ENCODE measurements at regions not wholly inside any gene's neighbourhood (a gene's known extent, or its start where the extent isn't known, plus 50 kb on each side); places are given as distances from the start of the nearest gene placed in this dataset.

DNA sequence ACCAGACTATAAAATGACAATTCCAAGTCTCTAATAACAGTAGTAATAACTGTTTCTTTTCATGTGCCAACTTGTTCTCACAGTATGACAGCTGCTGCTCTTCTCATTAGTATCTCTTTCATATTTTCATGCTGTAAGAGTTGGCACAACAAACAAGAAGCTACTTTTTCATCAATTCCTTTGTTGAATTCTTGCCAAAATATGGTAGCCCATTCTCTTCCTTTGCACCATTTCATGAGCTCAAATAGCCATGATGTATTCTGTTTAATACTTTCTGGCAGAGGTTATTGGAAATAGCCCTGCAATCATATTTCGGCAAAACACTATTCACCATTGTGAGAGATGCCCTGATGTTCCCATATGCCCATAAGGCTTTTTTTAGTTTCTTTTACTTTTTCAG, 1100.7 kb downstream of the TRHDE start:
- peaks cover 7% of the 10 kb centered on the region; the same call in 1 of the 3 replicates for H3K36me3 Mint-ChIP-seq (ENCODE audit: low read depth)
- ATAC-seq = no peak

DNA sequence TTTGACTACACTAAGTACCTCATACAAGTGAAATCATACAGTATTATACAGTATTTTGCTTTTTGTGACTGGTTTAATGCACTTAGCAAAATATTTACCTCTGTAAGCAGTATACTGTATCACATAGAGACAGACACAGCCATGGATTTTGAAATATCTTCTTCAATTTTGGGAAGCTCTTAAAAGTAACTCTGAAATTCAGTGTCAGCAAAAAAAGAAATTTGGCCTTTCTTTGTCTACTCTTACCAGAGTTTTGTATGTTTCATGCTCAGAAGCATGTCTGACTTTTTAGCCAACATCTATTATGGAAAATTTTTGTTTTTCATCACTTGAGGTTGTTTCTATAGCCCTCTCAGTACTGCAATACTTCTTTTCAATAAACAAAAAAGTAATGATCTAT, 1102.2 kb downstream of the TRHDE start:
- Histone ChIP-seq H3K79me2 (replicated peaks; ENCODE audit: insufficient read depth) (no peaks in the 10 kb centered on the region), H3F3A (replicated peaks; ENCODE audit: low read depth) (no peaks in the 10 kb centered on the region), H3K4me1 (ENCODE audit: insufficient read depth) (no peaks in the 10 kb centered on the region), H3K4me2 (no peak overlapping the region), H3K27me3 (ENCODE audit: insufficient read depth) (no peaks in the 10 kb centered on the region), H2AFZ (no peak overlapping the region), H3K4me3 (no peak overlapping the region), H3K36me3 (ENCODE audit: insufficient read depth) (no peaks in the 10 kb centered on the region), H4K20me1 (replicated peaks; ENCODE audit: insufficient read depth) (no peaks in the 10 kb centered on the region), H3K9me2 (ENCODE audit: insufficient read depth) (no peaks in the 10 kb centered on the region; the same call in 1 of the 2 replicates), H3K27ac (ENCODE audit: low read depth) (no peak overlapping the region)
- H3K9me3 Mint-ChIP-seq = peaks cover 5% of the 10 kb centered on the region; the same call in 2 of the 3 replicates
- DNase-seq (ENCODE audit: low spot score) (no peak), ATAC-seq (no peak)
- H3K36me3 Mint-ChIP-seq (ENCODE audit: low read depth) = peaks cover 7% of the 10 kb centered on the region; the same call in 1 of the 3 replicates
- TF ChIP-seq, protein P1, sequence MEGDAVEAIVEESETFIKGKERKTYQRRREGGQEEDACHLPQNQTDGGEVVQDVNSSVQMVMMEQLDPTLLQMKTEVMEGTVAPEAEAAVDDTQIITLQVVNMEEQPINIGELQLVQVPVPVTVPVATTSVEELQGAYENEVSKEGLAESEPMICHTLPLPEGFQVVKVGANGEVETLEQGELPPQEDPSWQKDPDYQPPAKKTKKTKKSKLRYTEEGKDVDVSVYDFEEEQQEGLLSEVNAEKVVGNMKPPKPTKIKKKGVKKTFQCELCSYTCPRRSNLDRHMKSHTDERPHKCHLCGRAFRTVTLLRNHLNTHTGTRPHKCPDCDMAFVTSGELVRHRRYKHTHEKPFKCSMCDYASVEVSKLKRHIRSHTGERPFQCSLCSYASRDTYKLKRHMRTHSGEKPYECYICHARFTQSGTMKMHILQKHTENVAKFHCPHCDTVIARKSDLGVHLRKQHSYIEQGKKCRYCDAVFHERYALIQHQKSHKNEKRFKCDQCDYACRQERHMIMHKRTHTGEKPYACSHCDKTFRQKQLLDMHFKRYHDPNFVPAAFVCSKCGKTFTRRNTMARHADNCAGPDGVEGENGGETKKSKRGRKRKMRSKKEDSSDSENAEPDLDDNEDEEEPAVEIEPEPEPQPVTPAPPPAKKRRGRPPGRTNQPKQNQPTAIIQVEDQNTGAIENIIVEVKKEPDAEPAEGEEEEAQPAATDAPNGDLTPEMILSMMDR (conservative IDR thresholded peaks at IDR 0.05; ENCODE audit: low read depth in 2 of 2) = no peak
- TF ChIP-seq ZNF331 (CRISPR knock-in tag; IDR thresholded peaks at IDR 0.05; ENCODE audit: low read depth) (no peak), ZNF114 (CRISPR knock-in tag; IDR thresholded peaks at IDR 0.05) (no peak), EZH2 (IDR thresholded peaks at IDR 0.05; ENCODE audit: low read depth, unreplicated experiment) (no peak)
- TF ChIP-seq, protein P2, sequence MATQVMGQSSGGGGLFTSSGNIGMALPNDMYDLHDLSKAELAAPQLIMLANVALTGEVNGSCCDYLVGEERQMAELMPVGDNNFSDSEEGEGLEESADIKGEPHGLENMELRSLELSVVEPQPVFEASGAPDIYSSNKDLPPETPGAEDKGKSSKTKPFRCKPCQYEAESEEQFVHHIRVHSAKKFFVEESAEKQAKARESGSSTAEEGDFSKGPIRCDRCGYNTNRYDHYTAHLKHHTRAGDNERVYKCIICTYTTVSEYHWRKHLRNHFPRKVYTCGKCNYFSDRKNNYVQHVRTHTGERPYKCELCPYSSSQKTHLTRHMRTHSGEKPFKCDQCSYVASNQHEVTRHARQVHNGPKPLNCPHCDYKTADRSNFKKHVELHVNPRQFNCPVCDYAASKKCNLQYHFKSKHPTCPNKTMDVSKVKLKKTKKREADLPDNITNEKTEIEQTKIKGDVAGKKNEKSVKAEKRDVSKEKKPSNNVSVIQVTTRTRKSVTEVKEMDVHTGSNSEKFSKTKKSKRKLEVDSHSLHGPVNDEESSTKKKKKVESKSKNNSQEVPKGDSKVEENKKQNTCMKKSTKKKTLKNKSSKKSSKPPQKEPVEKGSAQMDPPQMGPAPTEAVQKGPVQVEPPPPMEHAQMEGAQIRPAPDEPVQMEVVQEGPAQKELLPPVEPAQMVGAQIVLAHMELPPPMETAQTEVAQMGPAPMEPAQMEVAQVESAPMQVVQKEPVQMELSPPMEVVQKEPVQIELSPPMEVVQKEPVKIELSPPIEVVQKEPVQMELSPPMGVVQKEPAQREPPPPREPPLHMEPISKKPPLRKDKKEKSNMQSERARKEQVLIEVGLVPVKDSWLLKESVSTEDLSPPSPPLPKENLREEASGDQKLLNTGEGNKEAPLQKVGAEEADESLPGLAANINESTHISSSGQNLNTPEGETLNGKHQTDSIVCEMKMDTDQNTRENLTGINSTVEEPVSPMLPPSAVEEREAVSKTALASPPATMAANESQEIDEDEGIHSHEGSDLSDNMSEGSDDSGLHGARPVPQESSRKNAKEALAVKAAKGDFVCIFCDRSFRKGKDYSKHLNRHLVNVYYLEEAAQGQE (IDR thresholded peaks at IDR 0.05; ENCODE audit: unreplicated experiment) = no peak
- TF ChIP-seq, protein P3, sequence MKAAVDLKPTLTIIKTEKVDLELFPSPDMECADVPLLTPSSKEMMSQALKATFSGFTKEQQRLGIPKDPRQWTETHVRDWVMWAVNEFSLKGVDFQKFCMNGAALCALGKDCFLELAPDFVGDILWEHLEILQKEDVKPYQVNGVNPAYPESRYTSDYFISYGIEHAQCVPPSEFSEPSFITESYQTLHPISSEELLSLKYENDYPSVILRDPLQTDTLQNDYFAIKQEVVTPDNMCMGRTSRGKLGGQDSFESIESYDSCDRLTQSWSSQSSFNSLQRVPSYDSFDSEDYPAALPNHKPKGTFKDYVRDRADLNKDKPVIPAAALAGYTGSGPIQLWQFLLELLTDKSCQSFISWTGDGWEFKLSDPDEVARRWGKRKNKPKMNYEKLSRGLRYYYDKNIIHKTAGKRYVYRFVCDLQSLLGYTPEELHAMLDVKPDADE (IDR thresholded peaks at IDR 0.05) = no peak
- H3K27me3 Mint-ChIP-seq (ENCODE audit: insufficient read depth, low read depth, poor library complexity) = no peaks in the 10 kb centered on the region
- H3K4me3 Mint-ChIP-seq = no peak overlapping the region
- H3K4me1 Mint-ChIP-seq = no peaks in the 10 kb centered on the region
- no peak overlapping the region for H3K27ac Mint-ChIP-seq

More for the DNA sequence above, 1100.7 kb downstream of the TRHDE start:
- Histone ChIP-seq H3K36me3 (ENCODE audit: insufficient read depth) (no peaks in the 10 kb centered on the region), H3K4me3 (no peak overlapping the region), H3K79me2 (replicated peaks; ENCODE audit: insufficient read depth) (no peaks in the 10 kb centered on the region), H3K4me2 (no peak overlapping the region), H3K27ac (ENCODE audit: low read depth) (no peak overlapping the region), H3K9me2 (ENCODE audit: insufficient read depth) (no peaks in the 10 kb centered on the region; the same call in 1 of the 2 replicates), H2AFZ (no peak overlapping the region), H4K20me1 (replicated peaks; ENCODE audit: insufficient read depth) (no peaks in the 10 kb centered on the region), H3K27me3 (ENCODE audit: insufficient read depth) (no peaks in the 10 kb centered on the region), H3K4me1 (ENCODE audit: insufficient read depth) (no peaks in the 10 kb centered on the region), H3F3A (replicated peaks; ENCODE audit: low read depth) (no peaks in the 10 kb centered on the region)
- Mint-ChIP-seq H3K4me3 (no peak overlapping the region), H3K27me3 (ENCODE audit: insufficient read depth, low read depth, poor library complexity) (no peaks in the 10 kb centered on the region), H3K4me1 (no peaks in the 10 kb centered on the region), H3K27ac (no peak overlapping the region), H3K9me3 (peaks cover 5% of the 10 kb centered on the region; the same call in 2 of the 3 replicates)
- TF ChIP-seq CREB1 (CRISPR knock-in tag; IDR thresholded peaks at IDR 0.05; ENCODE audit: low read depth) (no peak), POLR2AphosphoS5 (IDR thresholded peaks at IDR 0.05; ENCODE audit: low read depth) (no peak), JUNB (IDR thresholded peaks at IDR 0.05; ENCODE audit: unreplicated experiment) (no peak), EZH2 (IDR thresholded peaks at IDR 0.05; ENCODE audit: low read depth, unreplicated experiment) (no peak), STAT1 (IDR thresholded peaks at IDR 0.05; ENCODE audit: unreplicated experiment) (no peak)
- TF ChIP-seq, protein P2 (IDR thresholded peaks at IDR 0.05; ENCODE audit: unreplicated experiment) = no peak
- TF ChIP-seq, protein P1 (conservative IDR thresholded peaks at IDR 0.05; ENCODE audit: low read depth in 2 of 2) = no peak
- no peak for DNase-seq (ENCODE audit: low spot score)

Measured in GM23338 (cell line).